Activated B cell treated with CpG ODN at 0.5 μM for 24 hours (primary cell): ENCODE measurements at regions not wholly inside any gene's neighbourhood (a gene's known extent, or its start where the extent isn't known, plus 50 kb on each side); places are given as distances from the start of the nearest gene placed in this dataset.

Experiments
- ATAC-seq: fragments of 200-7000 bp; cut with Tn5 transposase; one replicate; pipeline ENCODE4 v1.10.0; 2021; ENCODE audit warnings: low read depth, mild to moderate bottlenecking, moderate library complexity
- CTCF ChIA-PET: fragments of 350-600 bp; sonication (Branson Sonifier 250); formaldehyde crosslinking; loops from one replicate; lab custom pipeline; 2021; ENCODE audit warnings: antibody characterized with exemption; lab: Charles Lee
- POLR2A ChIA-PET: fragments of 350-600 bp; sonication (Branson Sonifier 250); formaldehyde crosslinking; loops from one replicate; lab custom pipeline; 2021; ENCODE audit warnings: antibody characterized with exemption; lab: Charles Lee
- DNase-seq: peaks from one replicate; pipeline ENCODE4 v3.0.0; 2022
- H3K27ac Mint-ChIP-seq: one replicate; pipeline ENCODE4 v1.8.0; 2020; ENCODE audit warnings: mixed read lengths
- H3K27me3 Mint-ChIP-seq: one replicate; pipeline ENCODE4 v1.8.0; 2021; ENCODE audit warnings: mixed read lengths
- H3K36me3 Mint-ChIP-seq: one replicate; pipeline ENCODE4 v1.8.0; 2021; ENCODE audit warnings: low read depth, mixed read lengths
- H3K4me1 Mint-ChIP-seq: one replicate; pipeline ENCODE4 v1.8.0; 2021; ENCODE audit warnings: mixed read lengths
- H3K4me3 Mint-ChIP-seq: one replicate; pipeline ENCODE4 v1.8.0; 2020; ENCODE audit warnings: mild to moderate bottlenecking, mixed read lengths
- H3K9me3 Mint-ChIP-seq: one replicate; pipeline ENCODE4 v1.8.0; 2020; ENCODE audit warnings: mixed read lengths
- intact Hi-C: fragments of 100-400 bp; cut with micrococcal nuclease; formaldehyde crosslinking; loops from one replicate; pipeline ENCODE4 v1.15.1; 2024
- TF ChIP-seq, protein P1 (sequence below): fragments of 200-600 bp; IDR thresholded peaks from one replicate; pipeline ENCODE4 v1.8.0; 2022; ENCODE audit warnings: antibody characterized with exemption, mild to moderate bottlenecking

DNA sequence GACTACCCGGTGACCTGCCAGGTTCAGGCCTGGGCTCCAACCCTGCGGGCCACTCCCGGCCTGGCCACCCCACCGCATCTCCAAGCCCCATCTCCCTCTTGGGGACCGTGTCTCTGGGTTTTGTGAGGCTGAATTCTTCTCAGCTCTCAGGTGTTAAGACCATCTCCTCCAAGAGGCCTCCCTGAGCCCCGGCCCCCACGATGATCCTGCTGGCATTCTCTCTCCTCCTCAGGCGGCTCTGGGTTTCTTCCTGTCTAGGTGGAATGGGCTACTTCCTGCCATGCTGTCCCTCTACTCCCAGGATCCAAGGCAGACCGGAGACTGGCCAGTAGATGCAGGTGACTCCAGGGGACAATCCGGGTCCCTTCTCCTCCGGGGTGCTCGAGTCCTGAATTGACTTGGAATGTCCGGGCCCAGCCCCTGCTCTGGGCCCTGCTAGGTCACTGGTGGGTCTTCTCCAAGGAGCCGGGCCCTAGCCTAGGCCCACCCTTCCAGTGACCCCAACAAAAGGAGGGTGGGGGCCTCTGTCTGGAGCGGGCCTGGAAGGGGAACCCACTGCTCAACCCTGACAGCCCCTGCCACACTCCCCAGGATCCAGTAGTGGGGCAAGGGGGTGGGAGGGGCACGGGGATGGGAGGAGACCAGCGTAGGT is 219.8 kb downstream of the C9orf50 start:
- POLR2A ChIA-PET: interaction anchor here (1.4 kb wide), 1 partner anchor 12 kb away, joined by 3 read pairs; no protein-coding TSS in a partner anchor
- Mint-ChIP-seq H3K4me1 (peaks cover 1% of the 10 kb centered on the region), H3K27me3 (peaks cover 3% of the 10 kb centered on the region), H3K4me3 (no peak overlapping the region), H3K9me3 (no peaks in the 10 kb centered on the region), H3K36me3 (no peaks in the 10 kb centered on the region), H3K27ac (no peak overlapping the region)
- CTCF ChIA-PET: no interaction called here
- ATAC-seq (no peak), DNase-seq (no peak)
- intact Hi-C loops: no loop called here
- TF ChIP-seq, protein P1, sequence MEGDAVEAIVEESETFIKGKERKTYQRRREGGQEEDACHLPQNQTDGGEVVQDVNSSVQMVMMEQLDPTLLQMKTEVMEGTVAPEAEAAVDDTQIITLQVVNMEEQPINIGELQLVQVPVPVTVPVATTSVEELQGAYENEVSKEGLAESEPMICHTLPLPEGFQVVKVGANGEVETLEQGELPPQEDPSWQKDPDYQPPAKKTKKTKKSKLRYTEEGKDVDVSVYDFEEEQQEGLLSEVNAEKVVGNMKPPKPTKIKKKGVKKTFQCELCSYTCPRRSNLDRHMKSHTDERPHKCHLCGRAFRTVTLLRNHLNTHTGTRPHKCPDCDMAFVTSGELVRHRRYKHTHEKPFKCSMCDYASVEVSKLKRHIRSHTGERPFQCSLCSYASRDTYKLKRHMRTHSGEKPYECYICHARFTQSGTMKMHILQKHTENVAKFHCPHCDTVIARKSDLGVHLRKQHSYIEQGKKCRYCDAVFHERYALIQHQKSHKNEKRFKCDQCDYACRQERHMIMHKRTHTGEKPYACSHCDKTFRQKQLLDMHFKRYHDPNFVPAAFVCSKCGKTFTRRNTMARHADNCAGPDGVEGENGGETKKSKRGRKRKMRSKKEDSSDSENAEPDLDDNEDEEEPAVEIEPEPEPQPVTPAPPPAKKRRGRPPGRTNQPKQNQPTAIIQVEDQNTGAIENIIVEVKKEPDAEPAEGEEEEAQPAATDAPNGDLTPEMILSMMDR: no peak

DNA sequence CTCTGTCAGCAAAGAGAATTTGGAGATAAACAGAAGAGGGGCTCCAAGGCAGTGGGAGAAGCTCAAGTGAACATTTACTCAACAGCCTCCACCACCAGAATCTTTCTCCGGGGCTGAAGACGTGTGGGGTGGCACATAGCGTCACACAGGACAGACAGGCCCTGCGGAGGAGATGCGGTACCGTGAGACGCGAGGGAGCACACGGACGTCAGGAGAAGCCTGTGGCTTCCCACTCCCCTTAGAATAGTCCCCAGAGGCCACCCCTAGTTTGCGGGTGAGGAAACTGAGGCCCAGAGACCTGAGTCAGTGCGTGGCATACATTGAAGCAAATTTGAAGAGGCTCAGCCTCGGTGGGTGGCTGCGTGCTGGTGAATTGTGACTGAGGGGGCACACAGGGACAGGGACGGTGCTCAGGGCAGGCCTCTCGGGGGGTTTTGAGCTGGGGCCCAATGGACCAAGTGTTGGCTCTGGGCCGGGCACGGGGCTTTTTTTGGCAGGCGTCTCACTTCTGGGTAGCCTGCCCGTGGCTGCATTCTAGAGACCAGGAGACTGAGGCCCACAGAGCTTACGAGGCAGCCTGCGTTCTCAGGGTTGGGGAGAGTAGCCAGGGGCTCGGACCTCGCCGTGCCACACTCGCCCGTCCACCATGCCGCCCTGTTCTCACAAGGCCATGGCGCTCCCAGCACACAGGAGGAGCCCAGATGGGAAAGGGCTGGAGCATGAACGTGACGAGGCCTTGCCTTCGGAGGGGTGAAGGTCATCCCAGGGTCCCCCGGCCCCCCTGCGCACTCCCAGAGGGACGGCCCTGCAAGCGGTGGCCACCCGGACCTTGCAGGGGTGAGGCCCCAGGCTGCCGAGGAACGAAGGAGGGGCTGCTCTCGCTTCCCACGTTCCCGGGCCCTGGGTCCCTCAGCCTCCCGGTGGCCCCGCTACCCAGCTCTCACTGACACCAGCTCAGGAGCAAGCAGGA is 220.6 kb downstream of the C9orf50 start:
- DNase-seq (no peak), ATAC-seq (no peak)
- ChIA-PET POLR2A (interaction anchor here (0.5 to 1.4 kb wide), 3 partner anchors 13 to 371 kb away, joined by 3 to 6 read pairs (median 3); no protein-coding TSS in a partner anchor), CTCF (no interaction called here)
- TF ChIP-seq, protein P1: no peak
- intact Hi-C loops: no loop called here
- Mint-ChIP-seq H3K27me3 (peaks cover 3% of the 10 kb centered on the region), H3K4me3 (no peak overlapping the region), H3K27ac (no peak overlapping the region), H3K9me3 (no peaks in the 10 kb centered on the region), H3K36me3 (no peaks in the 10 kb centered on the region), H3K4me1 (no peaks in the 10 kb centered on the region)

DNA sequence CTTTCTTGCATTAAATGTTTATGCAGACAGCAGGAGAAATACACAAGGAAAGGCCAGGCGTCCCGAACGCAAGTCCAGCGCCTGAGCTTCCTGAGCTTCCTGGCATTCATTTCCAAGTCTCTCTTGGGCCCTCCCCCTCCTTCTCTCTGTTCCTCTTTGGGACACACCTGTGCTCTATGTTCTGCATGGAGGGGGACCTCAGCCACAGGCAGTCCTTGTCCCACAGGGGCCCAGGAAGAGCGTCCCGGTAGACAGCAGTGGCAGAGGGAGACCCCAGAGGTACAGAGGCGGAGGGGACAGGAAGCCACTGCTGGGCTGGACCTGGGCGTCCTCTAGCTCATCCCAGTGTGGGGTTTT is 221.3 kb downstream of the C9orf50 start:
- DNase-seq: no peak
- Mint-ChIP-seq H3K27ac (no peak overlapping the region), H3K9me3 (no peaks in the 10 kb centered on the region), H3K4me3 (no peak overlapping the region), H3K27me3 (peaks cover 3% of the 10 kb centered on the region), H3K4me1 (no peaks in the 10 kb centered on the region), H3K36me3 (no peaks in the 10 kb centered on the region)
- ChIA-PET POLR2A (interaction anchor here (0.5 to 0.8 kb wide), 2 partner anchors 94 to 371 kb away, joined by 3 to 6 read pairs; no protein-coding TSS in a partner anchor), CTCF (no interaction called here)
- intact Hi-C loops: no loop called here
- TF ChIP-seq, protein P1: no peak
- ATAC-seq: no peak

DNA sequence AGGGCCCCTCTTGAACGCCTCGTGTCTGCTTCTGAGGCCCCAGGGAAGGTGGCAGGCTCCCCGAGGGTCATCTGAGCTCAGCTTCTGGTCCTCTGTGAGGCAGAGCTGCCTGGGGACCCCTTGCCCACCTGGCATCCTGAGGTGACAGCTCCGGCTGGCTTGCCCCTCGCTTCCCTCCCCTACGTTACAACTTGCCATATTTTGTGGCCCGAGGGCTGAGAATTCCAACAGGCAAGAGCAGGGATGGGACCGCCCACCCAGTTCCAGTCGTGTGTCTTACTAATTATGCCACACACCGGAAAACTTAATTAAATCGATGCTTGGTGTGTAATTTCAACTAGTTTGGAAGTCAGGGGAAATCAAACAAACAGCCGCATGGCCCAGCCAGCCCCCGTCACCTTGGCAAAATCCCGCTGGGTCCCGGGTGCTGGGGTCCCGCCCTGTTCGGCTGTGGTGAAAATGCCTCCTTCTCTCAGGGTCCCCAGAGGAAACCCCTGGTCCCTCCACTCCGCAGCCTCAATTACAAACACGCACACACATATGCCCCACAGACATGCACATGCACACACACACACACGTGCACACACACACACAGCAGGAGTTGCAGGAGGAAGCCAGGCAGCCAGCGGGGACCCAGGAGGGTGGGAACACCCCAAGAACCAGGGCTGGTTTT is 221.0 kb upstream of the IER5L start:
- peaks cover 3% of the 10 kb centered on the region for H3K27me3 Mint-ChIP-seq
- intact Hi-C loops: no loop called here
- ChIA-PET POLR2A (interaction anchor here (0.6 to 0.8 kb wide), 2 partner anchors 16 to 94 kb away, joined by 5 to 6 read pairs; no protein-coding TSS in a partner anchor), CTCF (no interaction called here)
- no peaks in the 10 kb centered on the region for H3K9me3 Mint-ChIP-seq
- TF ChIP-seq, protein P1: no peak
- no peaks in the 10 kb centered on the region for H3K4me1 Mint-ChIP-seq
- no peak overlapping the region for H3K4me3 Mint-ChIP-seq
- no peaks in the 10 kb centered on the region for H3K36me3 Mint-ChIP-seq
- DNase-seq (no peak), ATAC-seq (no peak)
- H3K27ac Mint-ChIP-seq: no peak overlapping the region
